ENCODE measurements at regions not wholly inside any gene's neighbourhood (a gene's known extent, or its start where the extent isn't known, plus 50 kb on each side); places are given as distances from the start of the nearest gene placed in this dataset.

GRCh38 chr21:18950045-18950740 lies 546.6 kb upstream of the TMPRSS15 start:
- Histone ChIP-seq H4K20me1 (ENCODE audit: insufficient read depth, low read length) (no peaks in the 10 kb centered on the region), H3K27me3 (ENCODE audit: insufficient read depth, low read length) (no peaks in the 10 kb centered on the region), H2AFZ (ENCODE audit: low read depth, low read length) (no peak overlapping the region), H3K4me1 (ENCODE audit: insufficient read depth, low read length) (no peaks in the 10 kb centered on the region), H3K9me3 (ENCODE audit: insufficient read depth, low read depth, low read length) (peaks cover 2% of the 10 kb centered on the region), H3K79me2 (ENCODE audit: insufficient read depth, low read length) (no peaks in the 10 kb centered on the region), H3K36me3 (ENCODE audit: insufficient read depth, low read length) (no peaks in the 10 kb centered on the region), H3K4me3 (ENCODE audit: insufficient read depth, low read depth, low read length) (no peak overlapping the region), H3K9ac (ENCODE audit: low read length) (no peak overlapping the region), H3K27ac (ENCODE audit: low read depth, low read length) (no peak overlapping the region), H3K4me2 (ENCODE audit: low read length) (no peak overlapping the region)
- Mint-ChIP-seq H3K4me3 (ENCODE audit: unreplicated experiment) (no peak overlapping the region), H3K9me3 (ENCODE audit: unreplicated experiment) (no peaks in the 10 kb centered on the region), H3K27ac (ENCODE audit: unreplicated experiment) (no peak overlapping the region), H3K4me1 (ENCODE audit: low read depth, unreplicated experiment) (no peaks in the 10 kb centered on the region), H3K27me3 (ENCODE audit: low read depth, unreplicated experiment) (no peaks in the 10 kb centered on the region), H3K36me3 (ENCODE audit: low read depth, unreplicated experiment) (no peaks in the 10 kb centered on the region)
- DNase-seq (ENCODE audit: low read depth) (no peak), FAIRE-seq (no peak)
- no peak for TF ChIP-seq EZH2 (IDR thresholded peaks at IDR 0.05; ENCODE audit: insufficient read depth, low read length)
- TF ChIP-seq, protein P1, sequence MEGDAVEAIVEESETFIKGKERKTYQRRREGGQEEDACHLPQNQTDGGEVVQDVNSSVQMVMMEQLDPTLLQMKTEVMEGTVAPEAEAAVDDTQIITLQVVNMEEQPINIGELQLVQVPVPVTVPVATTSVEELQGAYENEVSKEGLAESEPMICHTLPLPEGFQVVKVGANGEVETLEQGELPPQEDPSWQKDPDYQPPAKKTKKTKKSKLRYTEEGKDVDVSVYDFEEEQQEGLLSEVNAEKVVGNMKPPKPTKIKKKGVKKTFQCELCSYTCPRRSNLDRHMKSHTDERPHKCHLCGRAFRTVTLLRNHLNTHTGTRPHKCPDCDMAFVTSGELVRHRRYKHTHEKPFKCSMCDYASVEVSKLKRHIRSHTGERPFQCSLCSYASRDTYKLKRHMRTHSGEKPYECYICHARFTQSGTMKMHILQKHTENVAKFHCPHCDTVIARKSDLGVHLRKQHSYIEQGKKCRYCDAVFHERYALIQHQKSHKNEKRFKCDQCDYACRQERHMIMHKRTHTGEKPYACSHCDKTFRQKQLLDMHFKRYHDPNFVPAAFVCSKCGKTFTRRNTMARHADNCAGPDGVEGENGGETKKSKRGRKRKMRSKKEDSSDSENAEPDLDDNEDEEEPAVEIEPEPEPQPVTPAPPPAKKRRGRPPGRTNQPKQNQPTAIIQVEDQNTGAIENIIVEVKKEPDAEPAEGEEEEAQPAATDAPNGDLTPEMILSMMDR (IDR thresholded peaks at IDR 0.05; ENCODE audit: insufficient read depth, low read depth, low read length), result no peak

DNA sequence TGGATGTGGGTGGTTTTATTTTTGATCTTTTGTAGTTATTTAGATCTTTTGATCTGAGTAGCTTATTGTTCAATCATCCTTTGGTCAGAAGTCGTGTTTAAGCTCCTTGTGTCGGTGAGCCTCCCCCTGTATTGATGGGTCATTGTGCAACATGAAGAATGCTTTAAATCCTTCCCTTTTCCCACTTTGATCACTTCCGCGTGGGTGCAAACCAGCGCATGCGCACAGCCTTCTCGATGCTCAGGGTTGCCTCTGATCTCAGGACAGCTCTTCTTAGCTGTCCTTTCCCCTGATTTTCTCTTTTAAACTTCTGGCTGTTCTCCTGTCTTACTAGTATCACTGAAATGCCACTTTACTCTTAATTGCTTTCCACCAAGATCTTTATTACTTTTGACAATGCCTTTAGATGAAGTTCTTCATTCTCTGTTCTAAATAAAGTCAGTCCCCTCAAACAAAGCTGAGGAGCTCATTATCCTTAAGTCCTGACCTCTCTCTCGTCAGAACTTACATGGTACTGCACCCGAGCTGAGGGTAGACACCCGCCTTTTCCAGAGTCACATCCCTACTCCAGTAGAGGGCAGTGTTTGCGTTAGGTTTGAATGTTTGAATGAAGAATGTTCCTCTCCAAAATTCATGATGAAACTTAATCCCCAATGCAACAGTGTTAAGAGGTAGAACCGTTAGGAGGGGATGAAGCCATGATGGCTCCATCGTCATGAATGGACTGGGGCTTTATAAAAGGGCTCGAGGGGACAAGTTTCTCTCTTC lies 547.9 kb upstream of the TMPRSS15 start:
- Histone ChIP-seq H3K27ac (ENCODE audit: low read depth, low read length) (no peak overlapping the region), H4K20me1 (ENCODE audit: insufficient read depth, low read length) (no peaks in the 10 kb centered on the region), H3K36me3 (ENCODE audit: insufficient read depth, low read length) (no peaks in the 10 kb centered on the region), H3K79me2 (ENCODE audit: insufficient read depth, low read length) (no peaks in the 10 kb centered on the region), H3K4me1 (ENCODE audit: insufficient read depth, low read length) (no peaks in the 10 kb centered on the region), H3K9me3 (ENCODE audit: insufficient read depth, low read depth, low read length) (peaks cover 2% of the 10 kb centered on the region), H3K4me2 (ENCODE audit: low read length) (no peak overlapping the region), H3K4me3 (ENCODE audit: insufficient read depth, low read depth, low read length) (no peak overlapping the region), H3K9ac (ENCODE audit: low read length) (no peak overlapping the region), H2AFZ (ENCODE audit: low read depth, low read length) (no peak overlapping the region), H3K27me3 (ENCODE audit: insufficient read depth, low read length) (no peaks in the 10 kb centered on the region)
- no peaks in the 10 kb centered on the region for H3K9me3 Mint-ChIP-seq (ENCODE audit: unreplicated experiment)
- no peak overlapping the region for H3K27ac Mint-ChIP-seq (ENCODE audit: unreplicated experiment)
- no peaks in the 10 kb centered on the region for H3K36me3 Mint-ChIP-seq (ENCODE audit: low read depth, unreplicated experiment)
- no peak overlapping the region for H3K4me3 Mint-ChIP-seq (ENCODE audit: unreplicated experiment)
- no peaks in the 10 kb centered on the region for H3K27me3 Mint-ChIP-seq (ENCODE audit: low read depth, unreplicated experiment)
- FAIRE-seq, result no peak
- TF ChIP-seq EZH2 (IDR thresholded peaks at IDR 0.05; ENCODE audit: insufficient read depth, low read length), result no peak
- TF ChIP-seq, protein P1 (IDR thresholded peaks at IDR 0.05; ENCODE audit: insufficient read depth, low read depth, low read length), result no peak
- DNase-seq (ENCODE audit: low read depth), result no peak
- H3K4me1 Mint-ChIP-seq (ENCODE audit: low read depth, unreplicated experiment), result no peaks in the 10 kb centered on the region

- Mint-ChIP-seq H3K9me3 (ENCODE audit: unreplicated experiment) (no peaks in the 10 kb centered on the region), H3K4me3 (ENCODE audit: unreplicated experiment) (no peak overlapping the region), H3K27ac (ENCODE audit: unreplicated experiment) (no peak overlapping the region), H3K27me3 (ENCODE audit: low read depth, unreplicated experiment) (no peaks in the 10 kb centered on the region), H3K36me3 (ENCODE audit: low read depth, unreplicated experiment) (no peaks in the 10 kb centered on the region), H3K4me1 (ENCODE audit: low read depth, unreplicated experiment) (no peaks in the 10 kb centered on the region)
- TF ChIP-seq, protein P1 (IDR thresholded peaks at IDR 0.05; ENCODE audit: insufficient read depth, low read depth, low read length), result no peak
- H3K27ac ChIP-seq (ENCODE audit: low read depth, low read length), result no peak overlapping the region
- H3K36me3 ChIP-seq (ENCODE audit: insufficient read depth, low read length), result no peaks in the 10 kb centered on the region
- H3K4me1 ChIP-seq (ENCODE audit: insufficient read depth, low read length), result no peaks in the 10 kb centered on the region
- H2AFZ ChIP-seq (ENCODE audit: low read depth, low read length), result no peak overlapping the region
- no peaks in the 10 kb centered on the region for H3K9me3 ChIP-seq (ENCODE audit: insufficient read depth, low read depth, low read length)
- FAIRE-seq, result no peak
- DNase-seq (ENCODE audit: low read depth), result no peak
- no peaks in the 10 kb centered on the region for H3K27me3 ChIP-seq (ENCODE audit: insufficient read depth, low read length)
- H3K9ac ChIP-seq (ENCODE audit: low read length), result no peak overlapping the region
- H3K4me3 ChIP-seq (ENCODE audit: insufficient read depth, low read depth, low read length), result no peak overlapping the region
- no peaks in the 10 kb centered on the region for H4K20me1 ChIP-seq (ENCODE audit: insufficient read depth, low read length)
- no peak overlapping the region for H3K4me2 ChIP-seq (ENCODE audit: low read length)
- no peaks in the 10 kb centered on the region for H3K79me2 ChIP-seq (ENCODE audit: insufficient read depth, low read length)
These were observed 550.9 kb upstream of the TMPRSS15 start for GRCh38 chr21:18954441-18954844.

All from astrocyte (in vitro differentiated cells and primary cell).